ENCODE measurements at regions not wholly inside any gene's neighbourhood (a gene's known extent, or its start where the extent isn't known, plus 50 kb on each side); places are given as distances from the start of the nearest gene placed in this dataset.

DNA sequence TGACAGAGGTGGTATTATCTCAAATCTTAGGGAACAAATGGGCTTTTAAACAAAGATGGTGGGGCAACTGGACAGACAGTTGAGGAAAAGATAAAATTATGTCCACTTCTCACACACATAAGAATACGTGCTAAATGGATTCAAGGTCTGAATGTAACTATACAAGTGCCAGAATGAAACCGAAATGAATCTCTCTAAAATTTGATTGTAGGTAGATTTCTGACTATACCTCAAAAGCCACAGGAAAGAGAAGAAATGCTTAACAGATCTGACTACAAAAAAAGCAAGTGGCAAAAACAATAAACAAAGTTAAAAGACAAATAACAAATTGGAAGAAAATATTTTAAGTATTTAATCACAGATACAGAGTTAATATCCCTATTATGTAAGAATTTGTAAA lies 182.7 kb upstream of the OLIG3 start:
- H4K91ac ChIP-seq (replicated peaks; ENCODE audit: insufficient read length, low read length) = no peak overlapping the region
- H4K8ac ChIP-seq (ENCODE audit: extremely low read depth, insufficient read depth, low read length) = no peak overlapping the region
- no peak overlapping the region for H3K23ac ChIP-seq (ENCODE audit: insufficient read length)
- no peaks in the 10 kb centered on the region for H3K27me3 ChIP-seq (replicated peaks in 1 of 4; ENCODE audit: control insufficient read depth in 3 of 4, extremely low read depth in 1 of 4, insufficient read depth in 3 of 4, low read length in 3 of 4)
- DNase-seq (ENCODE audit: low read depth in 1 of 2, low spot score in 2 of 2) = no peak
- no peak overlapping the region for H2AFZ ChIP-seq (ENCODE audit: low read length)
- no peak overlapping the region for H3K9ac ChIP-seq (replicated peaks in 1 of 4; ENCODE audit: extremely low read depth in 1 of 4, low read depth in 3 of 4, low read length in 3 of 4)
- H3K4ac ChIP-seq (replicated peaks; ENCODE audit: insufficient read length, low read depth, low read length) = no peak overlapping the region
- no peak overlapping the region for H2BK20ac ChIP-seq (ENCODE audit: low read length)
- FAIRE-seq = no peak
- H2BK12ac ChIP-seq (ENCODE audit: low read depth, low read length) = no peak overlapping the region
- H2BK15ac ChIP-seq (ENCODE audit: low read length) = no peak overlapping the region
- POLR2A ChIA-PET (ENCODE audit: partially characterized antibody) = no interaction called here
- no peak overlapping the region for H2BK5ac ChIP-seq (ENCODE audit: low read depth, low read length)
- no peaks in the 10 kb centered on the region for H3K79me1 ChIP-seq (ENCODE audit: low read depth, low read length)
- H2AK5ac ChIP-seq (ENCODE audit: low read depth, low read length) = no peak overlapping the region
- H4K20me1 ChIP-seq (replicated peaks in 1 of 2; ENCODE audit: control insufficient read depth in 1 of 2, insufficient read depth in 2 of 2, low read length in 2 of 2) = no peaks in the 10 kb centered on the region
- H3K4me1 ChIP-seq (replicated peaks in 1 of 4; ENCODE audit: control insufficient read depth in 3 of 4, insufficient read depth in 4 of 4, low read length in 3 of 4) = no peaks in the 10 kb centered on the region
- H3K36me3 ChIP-seq (ENCODE audit: control insufficient read depth in 2 of 4, insufficient read depth in 4 of 4, low read length in 3 of 4) = no peaks in the 10 kb centered on the region
- H4K5ac ChIP-seq (ENCODE audit: insufficient read length, low read depth, low read length) = no peak overlapping the region
- H3K27ac ChIP-seq (ENCODE audit: low read depth, low read length) = no peak overlapping the region
- H3K18ac ChIP-seq (ENCODE audit: extremely low read depth, low read length) = no peak overlapping the region
- H3K79me2 ChIP-seq (ENCODE audit: control insufficient read depth in 1 of 2, insufficient read depth in 2 of 2, low read length in 2 of 2) = no peaks in the 10 kb centered on the region
- no peak overlapping the region for H3K4me2 ChIP-seq (ENCODE audit: insufficient read depth in 1 of 2, low read depth in 2 of 2, low read length in 2 of 2)
- H3K23me2 ChIP-seq (ENCODE audit: low read depth, low read length) = no peaks in the 10 kb centered on the region
- no peak overlapping the region for H3K56ac ChIP-seq (replicated peaks; ENCODE audit: insufficient read length, low read depth, low read length)
- 82% methylated on average over 2 of the region's 2 CpGs; no CpG with 5 or more reads in 1 of the 2 experiments for WGBS, 2 experiments (ENCODE audit: extremely low coverage in 1 of 2, insufficient coverage in 1 of 2, insufficient read length in 1 of 2, insufficient replicate concordance in 2 of 2, low coverage in 1 of 2, low lambda C conversion rate in 2 of 2, missing lambda C conversion rate in 1 of 2)
- CTCF ChIA-PET (ENCODE audit: partially characterized antibody) = no interaction called here
- no peak overlapping the region for H3K4me3 ChIP-seq (ENCODE audit: extremely low read depth in 1 of 4, insufficient read depth in 2 of 4, low read depth in 3 of 4, low read length in 4 of 4)
- no peak overlapping the region for H3K14ac ChIP-seq (ENCODE audit: insufficient read length)
- H3K9me3 ChIP-seq (ENCODE audit: insufficient read depth in 2 of 2, low read depth in 1 of 2, low read length in 1 of 2) = no peaks in the 10 kb centered on the region
- H2BK120ac ChIP-seq (replicated peaks; ENCODE audit: low read depth, low read length) = no peak overlapping the region
- TF ChIP-seq SP4 (IDR thresholded peaks at IDR 0.05; ENCODE audit: low read length) = no peak
- TF ChIP-seq CHD1 (IDR thresholded peaks at IDR 0.05; ENCODE audit: low read depth, low read length) = no peak
- TF ChIP-seq, protein P1, sequence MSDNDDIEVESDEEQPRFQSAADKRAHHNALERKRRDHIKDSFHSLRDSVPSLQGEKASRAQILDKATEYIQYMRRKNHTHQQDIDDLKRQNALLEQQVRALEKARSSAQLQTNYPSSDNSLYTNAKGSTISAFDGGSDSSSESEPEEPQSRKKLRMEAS (IDR thresholded peaks at IDR 0.05) = no peak
- TF ChIP-seq SUZ12 (IDR thresholded peaks at IDR 0.05; ENCODE audit: low read length) = no peak
- no peak for TF ChIP-seq CTBP2 (IDR thresholded peaks at IDR 0.05; ENCODE audit: borderline replicate concordance, insufficient read depth, insufficient read length, low read length)
- TF ChIP-seq, protein P2, sequence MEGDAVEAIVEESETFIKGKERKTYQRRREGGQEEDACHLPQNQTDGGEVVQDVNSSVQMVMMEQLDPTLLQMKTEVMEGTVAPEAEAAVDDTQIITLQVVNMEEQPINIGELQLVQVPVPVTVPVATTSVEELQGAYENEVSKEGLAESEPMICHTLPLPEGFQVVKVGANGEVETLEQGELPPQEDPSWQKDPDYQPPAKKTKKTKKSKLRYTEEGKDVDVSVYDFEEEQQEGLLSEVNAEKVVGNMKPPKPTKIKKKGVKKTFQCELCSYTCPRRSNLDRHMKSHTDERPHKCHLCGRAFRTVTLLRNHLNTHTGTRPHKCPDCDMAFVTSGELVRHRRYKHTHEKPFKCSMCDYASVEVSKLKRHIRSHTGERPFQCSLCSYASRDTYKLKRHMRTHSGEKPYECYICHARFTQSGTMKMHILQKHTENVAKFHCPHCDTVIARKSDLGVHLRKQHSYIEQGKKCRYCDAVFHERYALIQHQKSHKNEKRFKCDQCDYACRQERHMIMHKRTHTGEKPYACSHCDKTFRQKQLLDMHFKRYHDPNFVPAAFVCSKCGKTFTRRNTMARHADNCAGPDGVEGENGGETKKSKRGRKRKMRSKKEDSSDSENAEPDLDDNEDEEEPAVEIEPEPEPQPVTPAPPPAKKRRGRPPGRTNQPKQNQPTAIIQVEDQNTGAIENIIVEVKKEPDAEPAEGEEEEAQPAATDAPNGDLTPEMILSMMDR (IDR thresholded peaks at IDR 0.05; ENCODE audit: control extremely low read depth in 1 of 3, insufficient read depth in 1 of 3, low read depth in 1 of 3, low read length in 3 of 3) = no peak
- TF ChIP-seq, protein P3, sequence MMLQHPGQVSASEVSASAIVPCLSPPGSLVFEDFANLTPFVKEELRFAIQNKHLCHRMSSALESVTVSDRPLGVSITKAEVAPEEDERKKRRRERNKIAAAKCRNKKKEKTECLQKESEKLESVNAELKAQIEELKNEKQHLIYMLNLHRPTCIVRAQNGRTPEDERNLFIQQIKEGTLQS (IDR thresholded peaks at IDR 0.05; ENCODE audit: insufficient read depth, low read depth, low read length) = no peak

Data from H1 (cell line).